ENCODE measurements at regions not wholly inside any gene's neighbourhood (a gene's known extent, or its start where the extent isn't known, plus 50 kb on each side); places are given as distances from the start of the nearest gene placed in this dataset.

DNA sequence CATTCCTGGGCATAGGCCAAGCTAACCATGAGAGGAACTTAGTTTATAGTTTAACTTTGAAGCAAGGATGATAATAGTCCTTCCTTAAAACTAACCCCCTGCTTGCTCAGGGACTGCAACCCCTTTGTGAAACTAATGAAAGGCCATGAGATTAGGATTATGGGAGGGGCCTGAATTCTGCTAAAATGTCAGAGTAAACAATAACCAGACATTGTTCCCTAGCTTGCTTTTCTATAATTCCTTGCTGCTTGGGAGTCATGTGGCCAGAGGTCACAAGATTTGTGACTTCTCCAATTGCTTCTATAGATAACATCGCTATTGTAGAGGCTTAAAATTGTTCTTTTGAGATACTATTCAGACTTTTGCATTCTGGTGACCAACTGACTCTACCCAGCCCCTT is 634.0 kb downstream of the TBC1D4 start:
- Mint-ChIP-seq H3K36me3 (ENCODE audit: low read depth) (no peaks in the 10 kb centered on the region), H3K27me3 (ENCODE audit: insufficient read depth, low read depth, poor library complexity) (peaks cover 2% of the 10 kb centered on the region), H3K4me3 (no peak overlapping the region), H3K27ac (no peak overlapping the region), H3K4me1 (peaks cover 5% of the 10 kb centered on the region; the same call in 2 of the 3 replicates), H3K9me3 (no peaks in the 10 kb centered on the region)
- TF ChIP-seq, protein P1, sequence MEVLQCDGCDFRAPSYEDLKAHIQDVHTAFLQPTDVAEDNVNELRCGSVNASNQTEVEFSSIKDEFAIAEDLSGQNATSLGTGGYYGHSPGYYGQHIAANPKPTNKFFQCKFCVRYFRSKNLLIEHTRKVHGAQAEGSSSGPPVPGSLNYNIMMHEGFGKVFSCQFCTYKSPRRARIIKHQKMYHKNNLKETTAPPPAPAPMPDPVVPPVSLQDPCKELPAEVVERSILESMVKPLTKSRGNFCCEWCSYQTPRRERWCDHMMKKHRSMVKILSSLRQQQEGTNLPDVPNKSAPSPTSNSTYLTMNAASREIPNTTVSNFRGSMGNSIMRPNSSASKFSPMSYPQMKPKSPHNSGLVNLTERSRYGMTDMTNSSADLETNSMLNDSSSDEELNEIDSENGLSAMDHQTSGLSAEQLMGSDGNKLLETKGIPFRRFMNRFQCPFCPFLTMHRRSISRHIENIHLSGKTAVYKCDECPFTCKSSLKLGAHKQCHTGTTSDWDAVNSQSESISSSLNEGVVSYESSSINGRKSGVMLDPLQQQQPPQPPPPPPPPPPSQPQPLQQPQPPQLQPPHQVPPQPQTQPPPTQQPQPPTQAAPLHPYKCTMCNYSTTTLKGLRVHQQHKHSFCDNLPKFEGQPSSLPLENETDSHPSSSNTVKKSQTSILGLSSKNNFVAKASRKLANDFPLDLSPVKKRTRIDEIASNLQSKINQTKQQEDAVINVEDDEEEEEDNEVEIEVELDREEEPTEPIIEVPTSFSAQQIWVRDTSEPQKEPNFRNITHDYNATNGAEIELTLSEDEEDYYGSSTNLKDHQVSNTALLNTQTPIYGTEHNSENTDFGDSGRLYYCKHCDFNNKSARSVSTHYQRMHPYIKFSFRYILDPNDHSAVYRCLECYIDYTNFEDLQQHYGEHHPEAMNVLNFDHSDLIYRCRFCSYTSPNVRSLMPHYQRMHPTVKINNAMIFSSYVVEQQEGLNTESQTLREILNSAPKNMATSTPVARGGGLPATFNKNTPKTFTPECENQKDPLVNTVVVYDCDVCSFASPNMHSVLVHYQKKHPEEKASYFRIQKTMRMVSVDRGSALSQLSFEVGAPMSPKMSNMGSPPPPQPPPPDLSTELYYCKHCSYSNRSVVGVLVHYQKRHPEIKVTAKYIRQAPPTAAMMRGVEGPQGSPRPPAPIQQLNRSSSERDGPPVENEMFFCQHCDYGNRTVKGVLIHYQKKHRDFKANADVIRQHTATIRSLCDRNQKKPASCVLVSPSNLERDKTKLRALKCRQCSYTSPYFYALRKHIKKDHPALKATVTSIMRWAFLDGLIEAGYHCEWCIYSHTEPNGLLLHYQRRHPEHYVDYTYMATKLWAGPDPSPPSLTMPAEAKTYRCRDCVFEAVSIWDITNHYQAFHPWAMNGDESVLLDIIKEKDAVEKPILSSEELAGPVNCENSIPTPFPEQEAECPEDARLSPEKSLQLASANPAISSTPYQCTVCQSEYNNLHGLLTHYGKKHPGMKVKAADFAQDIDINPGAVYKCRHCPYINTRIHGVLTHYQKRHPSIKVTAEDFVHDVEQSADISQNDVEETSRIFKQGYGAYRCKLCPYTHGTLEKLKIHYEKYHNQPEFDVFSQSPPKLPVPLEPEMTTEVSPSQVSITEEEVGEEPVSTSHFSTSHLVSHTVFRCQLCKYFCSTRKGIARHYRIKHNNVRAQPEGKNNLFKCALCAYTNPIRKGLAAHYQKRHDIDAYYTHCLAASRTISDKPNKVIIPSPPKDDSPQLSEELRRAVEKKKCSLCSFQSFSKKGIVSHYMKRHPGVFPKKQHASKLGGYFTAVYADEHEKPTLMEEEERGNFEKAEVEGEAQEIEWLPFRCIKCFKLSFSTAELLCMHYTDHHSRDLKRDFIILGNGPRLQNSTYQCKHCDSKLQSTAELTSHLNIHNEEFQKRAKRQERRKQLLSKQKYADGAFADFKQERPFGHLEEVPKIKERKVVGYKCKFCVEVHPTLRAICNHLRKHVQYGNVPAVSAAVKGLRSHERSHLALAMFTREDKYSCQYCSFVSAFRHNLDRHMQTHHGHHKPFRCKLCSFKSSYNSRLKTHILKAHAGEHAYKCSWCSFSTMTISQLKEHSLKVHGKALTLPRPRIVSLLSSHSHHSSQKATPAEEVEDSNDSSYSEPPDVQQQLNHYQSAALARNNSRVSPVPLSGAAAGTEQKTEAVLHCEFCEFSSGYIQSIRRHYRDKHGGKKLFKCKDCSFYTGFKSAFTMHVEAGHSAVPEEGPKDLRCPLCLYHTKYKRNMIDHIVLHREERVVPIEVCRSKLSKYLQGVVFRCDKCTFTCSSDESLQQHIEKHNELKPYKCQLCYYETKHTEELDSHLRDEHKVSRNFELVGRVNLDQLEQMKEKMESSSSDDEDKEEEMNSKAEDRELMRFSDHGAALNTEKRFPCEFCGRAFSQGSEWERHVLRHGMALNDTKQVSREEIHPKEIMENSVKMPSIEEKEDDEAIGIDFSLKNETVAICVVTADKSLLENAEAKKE (CRISPR knock-in tag; IDR thresholded peaks at IDR 0.05), result no peak
- TF ChIP-seq CTCF (conservative IDR thresholded peaks at IDR 0.05; ENCODE audit: low read depth in 2 of 2) (no peak), ZNF114 (CRISPR knock-in tag; IDR thresholded peaks at IDR 0.05) (no peak), JUNB (IDR thresholded peaks at IDR 0.05; ENCODE audit: unreplicated experiment) (no peak), POLR2AphosphoS5 (IDR thresholded peaks at IDR 0.05; ENCODE audit: low read depth) (no peak), EZH2phosphoT487 (IDR thresholded peaks at IDR 0.05; ENCODE audit: unreplicated experiment) (no peak), EZH2 (IDR thresholded peaks at IDR 0.05; ENCODE audit: low read depth, unreplicated experiment) (no peak), CREB1 (CRISPR knock-in tag; IDR thresholded peaks at IDR 0.05; ENCODE audit: low read depth) (no peak), ZNF331 (CRISPR knock-in tag; IDR thresholded peaks at IDR 0.05; ENCODE audit: low read depth) (no peak), STAT1 (IDR thresholded peaks at IDR 0.05; ENCODE audit: unreplicated experiment) (no peak), NANOG (IDR thresholded peaks at IDR 0.05; ENCODE audit: borderline replicate concordance) (no peak)
- TF ChIP-seq, protein P2, sequence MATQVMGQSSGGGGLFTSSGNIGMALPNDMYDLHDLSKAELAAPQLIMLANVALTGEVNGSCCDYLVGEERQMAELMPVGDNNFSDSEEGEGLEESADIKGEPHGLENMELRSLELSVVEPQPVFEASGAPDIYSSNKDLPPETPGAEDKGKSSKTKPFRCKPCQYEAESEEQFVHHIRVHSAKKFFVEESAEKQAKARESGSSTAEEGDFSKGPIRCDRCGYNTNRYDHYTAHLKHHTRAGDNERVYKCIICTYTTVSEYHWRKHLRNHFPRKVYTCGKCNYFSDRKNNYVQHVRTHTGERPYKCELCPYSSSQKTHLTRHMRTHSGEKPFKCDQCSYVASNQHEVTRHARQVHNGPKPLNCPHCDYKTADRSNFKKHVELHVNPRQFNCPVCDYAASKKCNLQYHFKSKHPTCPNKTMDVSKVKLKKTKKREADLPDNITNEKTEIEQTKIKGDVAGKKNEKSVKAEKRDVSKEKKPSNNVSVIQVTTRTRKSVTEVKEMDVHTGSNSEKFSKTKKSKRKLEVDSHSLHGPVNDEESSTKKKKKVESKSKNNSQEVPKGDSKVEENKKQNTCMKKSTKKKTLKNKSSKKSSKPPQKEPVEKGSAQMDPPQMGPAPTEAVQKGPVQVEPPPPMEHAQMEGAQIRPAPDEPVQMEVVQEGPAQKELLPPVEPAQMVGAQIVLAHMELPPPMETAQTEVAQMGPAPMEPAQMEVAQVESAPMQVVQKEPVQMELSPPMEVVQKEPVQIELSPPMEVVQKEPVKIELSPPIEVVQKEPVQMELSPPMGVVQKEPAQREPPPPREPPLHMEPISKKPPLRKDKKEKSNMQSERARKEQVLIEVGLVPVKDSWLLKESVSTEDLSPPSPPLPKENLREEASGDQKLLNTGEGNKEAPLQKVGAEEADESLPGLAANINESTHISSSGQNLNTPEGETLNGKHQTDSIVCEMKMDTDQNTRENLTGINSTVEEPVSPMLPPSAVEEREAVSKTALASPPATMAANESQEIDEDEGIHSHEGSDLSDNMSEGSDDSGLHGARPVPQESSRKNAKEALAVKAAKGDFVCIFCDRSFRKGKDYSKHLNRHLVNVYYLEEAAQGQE (IDR thresholded peaks at IDR 0.05; ENCODE audit: unreplicated experiment), result no peak
- TF ChIP-seq, protein P3, sequence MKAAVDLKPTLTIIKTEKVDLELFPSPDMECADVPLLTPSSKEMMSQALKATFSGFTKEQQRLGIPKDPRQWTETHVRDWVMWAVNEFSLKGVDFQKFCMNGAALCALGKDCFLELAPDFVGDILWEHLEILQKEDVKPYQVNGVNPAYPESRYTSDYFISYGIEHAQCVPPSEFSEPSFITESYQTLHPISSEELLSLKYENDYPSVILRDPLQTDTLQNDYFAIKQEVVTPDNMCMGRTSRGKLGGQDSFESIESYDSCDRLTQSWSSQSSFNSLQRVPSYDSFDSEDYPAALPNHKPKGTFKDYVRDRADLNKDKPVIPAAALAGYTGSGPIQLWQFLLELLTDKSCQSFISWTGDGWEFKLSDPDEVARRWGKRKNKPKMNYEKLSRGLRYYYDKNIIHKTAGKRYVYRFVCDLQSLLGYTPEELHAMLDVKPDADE (IDR thresholded peaks at IDR 0.05), result no peak
- Histone ChIP-seq H3K27ac (ENCODE audit: low read depth) (no peak overlapping the region), H3K4me3 (no peak overlapping the region), H3K79me2 (replicated peaks; ENCODE audit: insufficient read depth) (no peaks in the 10 kb centered on the region), H4K20me1 (replicated peaks; ENCODE audit: insufficient read depth) (no peaks in the 10 kb centered on the region), H3K36me3 (ENCODE audit: insufficient read depth) (no peaks in the 10 kb centered on the region), H2AFZ (peak overlapping the region; percentile 47), H3K4me1 (ENCODE audit: insufficient read depth) (no peaks in the 10 kb centered on the region), H3K9me2 (ENCODE audit: insufficient read depth) (peaks cover 6% of the 10 kb centered on the region; the same call in 1 of the 2 replicates), H3F3A (replicated peaks; ENCODE audit: low read depth) (no peaks in the 10 kb centered on the region), H3K4me2 (no peak overlapping the region), H3K27me3 (ENCODE audit: insufficient read depth) (no peaks in the 10 kb centered on the region)
- no peak for ATAC-seq
- DNase-seq (ENCODE audit: low spot score), result no peak
